SKM-1 treated with dmso at 0.1 percent for 144 hours (cell line): ENCODE measurements at regions not wholly inside any gene's neighbourhood (a gene's known extent, or its start where the extent isn't known, plus 50 kb on each side); places are given as distances from the start of the nearest gene placed in this dataset.
"Not testable (repeated sequence)": the region's sequence is repeated elsewhere in the genome, so short reads cannot be mapped to it uniquely, and the experiment has no call there.

ENCODE experiments used
- DNase-seq: peaks from one replicate; lab custom pipeline; 2025; ENCODE audit not compliant: unreplicated experiment; lab: John Stamatoyannopoulos, UW

DNA sequence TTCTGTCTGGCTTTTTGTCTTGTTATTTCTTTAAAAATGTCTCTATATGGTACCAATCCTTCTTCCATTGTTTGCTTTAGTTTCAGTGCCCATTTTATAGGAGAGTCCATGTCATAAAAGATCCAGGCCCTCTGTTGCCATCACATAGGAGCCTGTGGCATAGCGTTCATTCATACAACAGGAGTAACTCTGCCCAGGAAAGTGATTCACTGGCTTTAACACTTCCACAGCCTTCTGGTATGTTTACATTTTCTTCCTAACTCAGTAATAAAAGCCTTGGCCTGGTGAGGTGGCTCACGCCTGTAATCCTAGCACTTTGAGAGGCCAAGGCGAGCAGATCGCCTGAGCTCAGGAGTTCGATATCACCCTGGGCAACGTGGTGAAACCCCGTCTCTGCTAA lies 519.3 kb upstream of the PTGER4 start:
- DNase-seq = no peak

DNA sequence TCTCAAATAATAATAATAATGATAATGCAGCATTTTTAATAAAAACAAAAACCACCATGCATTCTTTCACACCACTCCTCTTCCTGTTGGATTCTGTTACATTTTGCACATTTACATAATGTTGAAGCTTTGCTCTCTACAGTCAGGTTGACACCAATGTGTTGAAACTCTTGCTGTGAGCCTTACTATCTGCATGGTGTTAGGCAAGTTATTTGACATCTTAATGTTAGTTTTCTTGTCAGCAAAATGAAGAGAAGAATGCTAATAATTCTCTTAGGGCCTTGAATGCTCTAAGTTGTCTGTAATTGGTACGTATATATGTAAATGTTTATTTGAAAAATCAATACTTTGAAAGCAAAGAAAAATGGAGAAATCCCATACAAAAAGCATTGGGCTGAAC lies 525.5 kb upstream of the PTGER4 start:
- DNase-seq = no peak

DNA sequence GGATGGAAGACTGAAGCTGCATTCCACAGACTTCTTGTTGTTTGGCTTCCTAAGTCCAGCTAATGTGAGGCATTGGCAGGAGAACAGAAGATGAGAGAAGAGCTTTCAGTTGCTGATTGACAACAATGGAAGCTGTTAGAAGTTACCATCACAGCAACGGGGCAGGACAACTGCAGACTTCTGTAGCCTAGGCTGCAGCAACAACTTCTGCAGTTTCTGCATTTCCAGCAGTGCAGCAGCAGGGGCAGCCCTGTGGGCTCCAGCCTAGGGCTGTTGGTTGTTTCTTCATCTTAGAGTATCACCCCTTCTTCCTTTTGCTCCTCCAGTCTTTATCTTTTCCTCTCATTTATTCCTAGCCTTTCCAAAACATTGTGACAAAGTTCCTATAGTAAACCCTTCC lies 528.8 kb upstream of the PTGER4 start:
- no peak for DNase-seq

DNA sequence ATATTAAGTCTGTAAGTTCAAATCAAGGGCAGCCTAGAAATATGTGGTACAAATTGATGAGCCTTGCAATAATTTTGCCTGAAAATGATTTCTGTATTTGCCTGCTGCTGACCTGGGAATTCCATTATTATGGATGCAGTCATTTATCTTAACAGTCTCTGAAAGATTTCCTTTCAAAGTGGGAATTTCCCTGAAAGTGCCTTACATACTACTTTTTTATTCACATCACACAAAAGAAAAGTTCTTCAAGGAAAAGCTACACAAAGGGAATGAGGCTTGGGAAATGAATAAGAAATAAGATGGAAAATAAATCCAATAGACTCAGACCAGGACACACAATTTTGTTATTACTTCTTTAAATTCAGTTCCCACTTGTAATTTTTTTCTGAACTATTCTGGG lies 537.8 kb upstream of the PTGER4 start:
- no peak for DNase-seq

DNA sequence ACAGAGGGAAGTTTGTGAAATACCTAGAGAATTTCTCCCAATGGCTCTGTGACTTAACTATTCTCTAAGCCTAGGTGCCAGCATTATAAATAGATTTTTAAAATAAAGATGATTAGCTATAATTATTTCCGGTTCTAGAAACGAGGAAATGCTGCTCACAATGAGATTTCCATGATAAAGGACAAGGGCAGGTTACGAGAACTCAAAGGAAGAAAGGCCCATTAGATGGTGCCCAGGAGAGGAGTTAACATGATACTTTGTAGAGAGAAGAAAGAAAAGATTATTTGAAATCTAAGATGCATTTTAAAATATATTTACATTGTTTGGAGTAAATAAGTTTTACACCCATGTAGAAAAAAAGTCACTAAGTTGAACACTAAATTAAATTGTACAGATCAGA lies 538.3 kb upstream of the PTGER4 start:
- DNase-seq = no peak

DNA sequence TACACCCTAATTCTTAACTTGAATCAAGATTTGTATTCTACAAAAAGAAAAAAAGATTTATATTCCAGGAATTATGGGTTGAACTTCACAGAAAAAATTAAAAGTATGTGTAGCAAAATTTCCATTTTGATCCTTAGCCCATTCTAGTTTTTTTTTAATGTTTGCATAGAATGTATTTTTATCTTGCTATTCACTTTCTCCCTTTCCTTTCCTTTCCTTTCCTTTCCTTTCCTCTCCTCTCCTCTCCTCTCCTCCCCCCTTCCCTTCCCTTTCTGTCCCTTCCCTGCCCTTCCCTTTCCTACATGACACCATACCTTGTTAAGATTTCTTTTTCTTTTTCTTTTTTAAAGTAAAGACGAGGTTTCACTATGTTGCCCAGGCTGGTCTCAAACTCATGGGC lies 542.5 kb upstream of the PTGER4 start:
- no peak for DNase-seq

DNA sequence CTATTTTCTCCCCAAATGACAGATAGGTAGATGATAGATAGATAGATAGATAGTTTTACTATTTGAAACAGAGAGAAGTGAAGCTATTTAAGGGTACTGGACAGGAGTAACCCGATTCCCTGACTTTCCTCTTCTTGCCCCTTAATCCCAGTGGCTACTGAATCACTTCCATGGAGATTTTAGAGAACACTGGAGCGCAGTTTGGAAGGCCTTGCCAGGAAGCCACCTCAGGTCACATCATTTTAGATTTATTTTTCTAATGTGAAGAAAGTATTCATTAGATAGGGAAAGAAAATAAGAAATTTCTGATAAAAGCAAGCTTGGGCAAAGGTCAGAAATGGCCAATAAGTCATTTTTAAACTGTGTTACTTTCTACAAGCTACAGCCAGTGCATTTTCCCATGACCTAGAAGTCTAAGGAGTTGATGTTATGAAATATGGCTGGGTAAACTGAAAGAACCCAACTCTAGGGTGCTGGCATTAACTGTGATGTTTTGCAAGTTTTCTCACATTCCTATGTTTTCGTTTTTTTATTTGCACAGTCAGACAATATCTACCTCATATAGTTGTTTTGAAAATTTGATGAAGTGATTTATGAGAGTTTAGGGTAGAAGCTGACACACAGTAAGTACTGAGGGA lies 544.7 kb upstream of the PTGER4 start:
- DNase-seq = no peak

DNA sequence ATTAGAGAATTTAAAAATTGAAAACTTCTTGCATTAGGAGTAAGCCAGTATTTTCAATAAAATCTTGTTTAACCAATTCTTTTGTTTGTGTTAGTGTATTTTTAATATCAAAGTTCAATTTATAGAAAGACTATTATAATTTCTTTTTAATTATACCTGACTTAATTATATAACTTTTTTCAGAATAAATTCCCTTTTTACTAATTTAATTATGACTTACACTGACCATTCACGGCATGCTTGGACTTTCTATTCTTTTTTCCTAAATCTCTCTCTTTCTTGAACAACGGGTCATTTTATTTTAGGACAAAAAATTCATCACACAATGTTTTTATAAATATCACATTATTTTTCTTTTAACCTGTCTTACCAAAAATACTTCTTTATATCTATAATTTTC lies 555.3 kb upstream of the PTGER4 start:
- DNase-seq = no peak

DNA sequence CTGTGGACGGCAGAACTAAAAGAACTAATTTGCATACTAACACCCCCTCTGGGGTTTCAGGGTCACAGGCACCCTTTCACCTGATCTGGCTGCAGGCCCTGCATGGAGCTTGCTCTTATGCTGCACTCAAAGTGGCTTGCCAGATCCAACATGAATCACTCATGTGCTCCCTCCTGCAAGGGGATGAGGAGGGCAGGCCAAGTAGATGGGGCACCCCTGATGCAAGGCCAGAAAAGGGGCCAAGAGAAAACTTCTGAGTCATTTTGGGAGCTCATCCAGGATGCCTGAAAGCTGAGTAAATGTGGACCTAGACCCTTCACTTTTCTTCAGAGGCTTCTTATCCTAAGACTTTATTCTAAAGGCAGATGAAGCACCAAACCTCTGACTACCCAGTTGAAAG lies 558.5 kb upstream of the PTGER4 start:
- no peak for DNase-seq

DNA sequence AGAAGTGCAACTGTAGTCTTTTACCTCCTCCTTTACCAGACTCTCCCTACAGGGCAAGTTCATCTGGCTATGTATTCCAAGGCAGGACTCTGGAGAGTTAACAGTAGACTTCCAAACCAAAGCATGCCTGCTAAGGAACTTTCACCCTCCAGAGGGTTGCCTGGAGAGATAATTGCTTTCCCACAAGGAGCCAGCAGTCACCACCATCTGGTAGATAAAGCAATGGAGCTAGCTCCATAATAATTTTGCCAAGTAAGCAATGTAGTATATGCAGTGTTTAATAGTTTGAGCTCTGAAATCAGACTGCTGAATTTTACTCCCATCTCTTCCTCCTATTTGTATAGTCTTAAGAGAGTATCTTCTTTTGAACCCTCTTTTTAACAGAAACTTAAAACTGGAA lies 566.8 kb upstream of the PTGER4 start:
- DNase-seq = no peak

DNA sequence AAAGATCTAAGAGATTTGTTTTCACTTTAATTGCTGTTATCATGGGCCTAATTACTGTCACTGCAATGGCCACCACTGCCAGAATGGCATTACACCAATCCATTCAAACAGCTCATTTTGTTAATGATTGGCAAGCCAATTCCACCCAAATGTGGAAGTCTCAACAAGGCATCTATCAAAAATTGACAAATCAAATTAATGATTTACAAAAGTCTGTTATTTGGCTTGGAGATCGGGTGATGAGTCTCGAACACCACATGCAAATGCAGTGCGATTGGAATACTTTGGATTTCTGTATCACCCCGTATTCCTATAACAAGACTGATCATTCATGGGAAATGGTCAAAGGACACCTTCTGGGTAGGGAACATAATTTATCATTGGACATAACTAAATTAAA lies 568.7 kb upstream of the PTGER4 start:
- not testable (repeated sequence) for DNase-seq

DNA sequence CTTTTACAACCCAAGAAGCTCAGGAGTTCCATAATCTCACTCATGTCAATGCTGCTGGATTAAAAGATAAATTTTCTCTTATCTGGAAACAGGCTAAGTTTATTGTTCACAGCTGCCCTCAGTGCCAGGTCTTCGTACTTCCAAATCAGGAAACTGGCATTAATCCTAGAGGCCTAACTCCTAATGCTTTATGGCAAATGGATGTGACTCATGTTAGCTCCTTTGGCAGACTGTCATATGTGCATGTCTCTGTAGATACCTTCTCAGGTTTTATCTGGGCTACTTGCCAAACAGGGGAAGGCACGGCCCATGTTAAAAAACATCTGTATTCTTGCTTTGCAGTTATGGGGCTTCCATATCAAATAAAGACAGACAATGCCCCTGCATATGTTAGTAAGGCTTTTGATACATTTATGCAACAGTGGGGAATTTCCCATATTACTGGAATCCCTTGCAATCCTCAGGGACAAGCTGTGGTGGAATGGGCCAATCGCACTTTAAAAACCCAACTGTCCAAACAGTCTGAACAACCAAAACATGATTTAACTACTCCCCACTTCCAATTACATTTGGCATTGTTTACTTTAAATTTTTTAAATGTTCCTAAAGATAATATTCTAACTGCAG lies 570.8 kb upstream of the PTGER4 start:
- DNase-seq = not testable (repeated sequence)

DNA sequence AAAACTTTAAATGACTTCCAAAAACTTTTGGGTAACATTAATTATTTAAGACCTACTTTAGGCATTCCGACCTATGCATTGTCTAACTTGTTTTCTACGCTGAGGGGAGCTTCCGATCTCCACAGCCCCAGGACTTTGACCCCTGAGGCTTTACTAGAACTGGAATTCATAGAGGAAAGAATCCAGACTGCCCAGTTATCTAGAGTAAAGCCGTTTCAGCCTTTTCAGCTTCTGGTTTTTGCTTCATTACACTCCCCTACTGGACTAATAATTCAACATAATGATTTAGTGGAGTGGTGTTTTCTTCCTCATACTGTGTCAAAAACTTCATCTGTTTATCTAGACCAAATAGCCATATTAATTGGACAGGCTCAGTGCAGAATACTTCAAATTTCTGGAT lies 571.9 kb upstream of the PTGER4 start:
- DNase-seq = not testable (repeated sequence)

DNA sequence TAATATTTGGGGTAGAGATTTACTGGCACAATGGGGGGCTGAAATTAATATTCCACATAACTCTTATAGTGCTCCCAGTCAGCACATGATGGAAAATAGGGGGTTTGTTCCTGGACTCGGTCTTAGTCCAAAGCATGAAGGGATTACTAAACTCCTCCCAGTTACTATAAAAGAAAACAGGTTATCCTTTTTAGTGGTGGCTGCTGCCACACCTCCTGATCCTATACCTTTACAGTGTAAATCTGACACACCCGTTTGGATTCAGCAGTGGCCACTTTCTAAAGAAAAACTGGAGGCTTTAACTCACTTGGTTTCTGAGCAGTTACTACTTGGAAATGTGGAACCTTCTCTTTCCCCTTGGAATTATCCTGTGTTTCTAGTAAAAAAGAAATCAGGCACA lies 572.9 kb upstream of the PTGER4 start:
- no peak for DNase-seq

DNA sequence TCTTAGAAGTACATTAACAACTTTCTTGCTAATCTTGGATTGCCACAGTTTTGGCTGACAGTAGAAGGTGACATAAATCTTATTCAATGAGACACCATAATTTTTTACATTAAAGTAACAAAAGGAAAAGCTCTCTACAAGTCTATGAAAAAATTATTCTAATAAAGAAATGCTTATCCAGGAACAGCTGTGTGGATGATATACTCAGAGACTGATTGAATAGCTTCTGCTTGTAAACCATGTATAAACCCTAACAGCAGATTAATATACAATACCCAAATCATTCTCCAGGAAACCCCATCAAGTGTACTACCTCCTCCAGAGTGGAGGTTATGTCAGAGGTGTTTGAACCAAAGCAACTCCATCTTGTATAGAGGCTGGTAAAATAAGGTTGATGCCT lies 581.4 kb upstream of the PTGER4 start:
- no peak for DNase-seq

DNA sequence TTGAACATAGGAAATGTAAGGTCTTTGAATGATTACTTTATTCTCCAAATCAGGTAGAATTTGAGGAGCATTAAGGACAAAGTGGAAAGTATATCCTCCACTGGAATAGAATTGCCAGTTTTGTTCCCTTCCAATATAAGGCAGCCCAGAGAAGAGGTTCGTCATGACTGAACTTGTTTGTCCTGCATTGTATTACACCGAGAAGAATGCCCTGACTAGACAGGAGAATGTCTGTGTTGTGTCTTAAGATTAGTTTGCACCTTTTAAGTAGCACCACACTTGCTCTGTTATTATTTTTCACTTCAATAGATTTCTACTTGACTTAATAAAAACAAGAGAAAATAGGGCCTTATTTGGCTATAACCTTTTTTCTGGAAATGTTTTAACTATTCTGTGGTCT lies 586.2 kb upstream of the PTGER4 start:
- DNase-seq = no peak

DNA sequence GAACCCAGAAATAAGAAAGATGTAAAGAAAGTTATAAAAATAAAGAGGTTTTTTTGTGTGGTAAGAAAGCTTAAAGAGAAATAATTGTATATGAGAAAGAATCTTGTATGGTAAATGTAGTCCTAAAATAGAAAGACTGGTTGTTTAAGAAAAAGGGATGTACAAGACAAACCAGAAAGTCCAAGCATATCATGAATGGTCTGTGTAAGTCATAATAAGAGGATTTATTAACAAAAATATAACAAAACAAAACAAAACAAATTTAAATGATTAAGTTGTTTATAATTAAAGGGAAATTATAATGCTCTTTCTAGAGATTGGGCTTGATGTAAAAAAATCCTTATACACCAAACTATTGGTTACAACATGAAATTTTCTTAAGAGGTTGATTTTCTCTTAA lies 590.4 kb upstream of the PTGER4 start:
- DNase-seq = no peak

DNA sequence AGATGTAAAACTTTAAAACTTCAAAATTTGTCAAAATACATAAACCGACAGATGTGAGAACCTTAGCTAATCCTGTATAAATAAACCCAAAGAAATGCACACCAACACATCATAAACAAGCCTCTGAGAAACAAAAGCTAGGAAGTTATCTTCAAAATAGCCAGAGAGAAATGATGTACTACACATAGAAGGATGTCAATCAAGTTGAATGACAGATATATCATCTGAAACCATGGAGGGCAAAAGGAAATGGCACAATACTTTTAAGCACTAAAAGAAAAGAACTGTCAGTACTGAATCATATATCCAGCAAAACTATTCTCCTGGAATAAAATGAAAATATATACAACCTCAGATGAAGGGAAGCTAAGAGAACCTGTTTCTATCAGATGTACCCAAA lies 595.1 kb upstream of the PTGER4 start:
- DNase-seq = no peak

DNA sequence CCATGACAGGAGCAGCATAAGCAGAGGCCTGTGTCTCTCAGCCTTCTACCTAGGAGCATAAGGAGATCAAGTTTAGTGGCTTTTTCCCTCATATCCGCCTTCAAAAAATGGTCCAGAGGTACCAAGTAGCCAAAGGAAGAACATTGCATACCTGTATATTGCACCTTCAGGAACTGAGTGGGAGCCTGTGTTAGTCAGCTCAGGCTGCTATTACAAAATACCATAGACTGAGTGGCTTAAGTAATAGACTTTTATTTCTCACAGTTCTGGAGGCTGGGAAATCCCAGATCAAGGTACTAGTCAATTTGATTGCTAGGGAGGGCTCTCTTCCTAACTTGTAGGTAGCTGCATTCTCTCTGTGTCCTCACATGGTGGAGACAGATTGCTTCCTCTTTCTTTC lies 597.4 kb upstream of the PTGER4 start:
- DNase-seq = no peak

DNA sequence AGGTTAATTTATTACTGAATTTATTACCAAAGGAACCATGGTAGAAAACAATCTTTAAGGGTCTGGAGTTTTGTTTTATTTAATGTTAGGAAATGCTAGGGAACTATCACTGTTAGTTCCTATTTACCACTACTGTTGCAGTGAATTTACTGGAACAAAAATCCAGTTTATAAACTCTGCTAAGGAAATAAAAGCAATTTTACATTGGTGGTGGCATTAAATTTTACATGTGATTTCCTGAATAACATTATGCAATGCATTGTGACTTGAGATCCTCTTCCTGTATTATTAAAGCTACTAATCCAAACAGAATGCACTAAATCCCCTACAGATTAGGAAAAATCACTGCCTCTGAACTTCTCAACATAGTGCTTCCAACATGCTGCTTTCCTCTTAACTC lies 599.5 kb upstream of the PTGER4 start:
- no peak for DNase-seq

DNA sequence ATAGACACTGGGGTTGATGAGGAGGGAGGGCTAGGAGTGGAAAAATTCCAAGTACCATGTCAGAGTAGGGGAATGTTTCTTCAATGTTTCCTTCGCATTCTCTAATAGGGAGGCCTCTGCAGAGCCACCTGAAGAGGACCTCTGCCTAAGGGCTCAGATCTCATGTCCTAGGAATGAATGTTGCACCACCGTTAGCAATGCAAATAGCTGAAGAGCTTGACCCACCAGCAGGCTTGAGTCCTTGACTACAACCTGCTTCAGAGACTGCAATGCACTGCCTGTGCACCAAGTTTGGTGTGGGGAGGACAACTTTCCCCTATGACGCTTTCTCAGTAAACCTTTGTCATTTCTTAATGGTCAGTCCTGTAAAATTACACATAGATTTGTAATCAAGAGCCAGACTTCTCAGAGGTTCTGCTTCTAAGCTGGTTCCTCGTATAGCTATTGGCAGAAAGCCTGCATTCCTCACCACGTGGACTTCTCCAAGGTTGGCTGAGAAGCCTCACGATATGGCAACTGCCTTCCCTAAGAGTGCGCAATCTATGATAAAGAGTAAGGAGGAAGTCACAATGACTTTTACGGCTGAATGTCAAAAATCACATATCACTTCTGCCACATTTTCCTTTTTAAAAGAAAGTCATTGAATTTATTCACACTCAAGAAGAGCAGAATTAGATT lies 600.7 kb upstream of the PTGER4 start:
- no peak for DNase-seq

DNA sequence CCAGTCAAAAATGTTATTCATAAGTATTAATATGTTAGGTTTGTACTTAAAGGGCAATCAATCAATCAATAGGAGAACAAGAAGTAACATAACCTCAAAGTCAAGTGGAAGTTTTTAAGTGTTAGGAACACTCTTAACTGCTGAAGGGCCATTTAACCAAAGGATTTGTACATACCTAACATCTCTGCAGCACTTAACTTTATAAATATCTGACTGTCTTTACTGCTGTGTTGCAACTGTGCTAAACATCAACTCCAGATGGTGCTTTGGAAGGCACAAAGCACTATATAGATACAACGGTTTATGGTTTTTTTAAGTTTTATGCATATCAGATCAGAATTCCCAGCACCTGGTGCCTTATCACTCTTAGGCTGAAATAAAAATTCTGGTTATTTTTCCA lies 604.9 kb upstream of the PTGER4 start:
- DNase-seq = no peak

DNA sequence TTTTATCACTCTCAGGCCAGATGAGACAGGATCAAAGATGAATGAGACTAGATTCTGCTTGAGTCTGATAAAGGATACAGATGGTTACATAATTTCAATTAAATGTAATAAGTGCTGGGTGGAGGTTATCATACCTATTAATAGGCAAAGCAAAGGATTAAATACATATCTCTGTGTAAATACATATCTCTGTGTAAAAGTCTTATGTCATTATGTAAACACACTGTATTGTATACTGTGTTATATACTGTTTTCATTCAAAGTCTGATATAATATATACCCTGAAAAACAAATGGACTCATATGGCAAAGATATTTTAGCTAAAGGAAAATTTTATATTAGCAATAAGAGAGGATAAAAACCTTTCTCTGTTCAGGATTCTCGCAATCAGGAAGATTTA lies 605.8 kb upstream of the PTGER4 start:
- no peak for DNase-seq
